ENCODE measurements at regions not wholly inside any gene's neighbourhood (a gene's known extent, or its start where the extent isn't known, plus 50 kb on each side); places are given as distances from the start of the nearest gene placed in this dataset.

DNA sequence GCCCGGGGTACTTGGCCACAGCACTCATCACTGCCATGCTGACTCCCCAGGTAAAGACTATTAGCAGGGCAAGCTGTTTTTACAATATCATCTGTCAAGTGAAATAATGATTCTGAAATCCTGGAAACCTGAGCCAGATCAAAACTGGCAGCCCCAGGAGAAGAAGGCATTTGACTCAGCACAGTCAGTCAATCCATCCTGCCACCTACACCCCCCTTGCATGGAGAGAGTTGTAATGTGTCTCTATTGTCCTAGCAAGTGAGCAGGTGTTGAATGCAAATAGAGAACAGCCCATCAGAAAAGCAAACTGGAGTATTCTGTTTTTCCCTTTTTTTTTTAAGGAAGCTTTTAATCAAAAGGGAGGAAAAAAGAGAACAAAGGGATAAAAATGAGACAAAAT lies 291.2 kb downstream of the BRINP1 start:
- Histone ChIP-seq H2AFZ (ENCODE audit: low read depth, low read length) (no peak overlapping the region), H3K4me1 (ENCODE audit: insufficient read depth, low read length) (no peaks in the 10 kb centered on the region), H3K36me3 (ENCODE audit: insufficient read depth, low read length) (no peaks in the 10 kb centered on the region), H4K20me1 (ENCODE audit: insufficient read depth, low read length) (no peaks in the 10 kb centered on the region), H3K9me3 (ENCODE audit: insufficient read depth, low read depth, low read length) (no peaks in the 10 kb centered on the region), H3K27me3 (ENCODE audit: insufficient read depth, low read length) (no peaks in the 10 kb centered on the region), H3K9ac (ENCODE audit: low read length) (no peak overlapping the region), H3K79me2 (ENCODE audit: insufficient read depth, low read length) (no peaks in the 10 kb centered on the region), H3K27ac (ENCODE audit: low read depth, low read length) (no peak overlapping the region), H3K4me2 (ENCODE audit: low read length) (no peak overlapping the region), H3K4me3 (ENCODE audit: insufficient read depth, low read depth, low read length) (no peak overlapping the region)
- FAIRE-seq: no peak
- TF ChIP-seq, protein P1, sequence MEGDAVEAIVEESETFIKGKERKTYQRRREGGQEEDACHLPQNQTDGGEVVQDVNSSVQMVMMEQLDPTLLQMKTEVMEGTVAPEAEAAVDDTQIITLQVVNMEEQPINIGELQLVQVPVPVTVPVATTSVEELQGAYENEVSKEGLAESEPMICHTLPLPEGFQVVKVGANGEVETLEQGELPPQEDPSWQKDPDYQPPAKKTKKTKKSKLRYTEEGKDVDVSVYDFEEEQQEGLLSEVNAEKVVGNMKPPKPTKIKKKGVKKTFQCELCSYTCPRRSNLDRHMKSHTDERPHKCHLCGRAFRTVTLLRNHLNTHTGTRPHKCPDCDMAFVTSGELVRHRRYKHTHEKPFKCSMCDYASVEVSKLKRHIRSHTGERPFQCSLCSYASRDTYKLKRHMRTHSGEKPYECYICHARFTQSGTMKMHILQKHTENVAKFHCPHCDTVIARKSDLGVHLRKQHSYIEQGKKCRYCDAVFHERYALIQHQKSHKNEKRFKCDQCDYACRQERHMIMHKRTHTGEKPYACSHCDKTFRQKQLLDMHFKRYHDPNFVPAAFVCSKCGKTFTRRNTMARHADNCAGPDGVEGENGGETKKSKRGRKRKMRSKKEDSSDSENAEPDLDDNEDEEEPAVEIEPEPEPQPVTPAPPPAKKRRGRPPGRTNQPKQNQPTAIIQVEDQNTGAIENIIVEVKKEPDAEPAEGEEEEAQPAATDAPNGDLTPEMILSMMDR (IDR thresholded peaks at IDR 0.05; ENCODE audit: insufficient read depth, low read depth, low read length): no peak
- TF ChIP-seq EZH2 (IDR thresholded peaks at IDR 0.05; ENCODE audit: insufficient read depth, low read length): no peak
- Mint-ChIP-seq H3K36me3 (ENCODE audit: low read depth, unreplicated experiment) (no peaks in the 10 kb centered on the region), H3K4me1 (ENCODE audit: low read depth, unreplicated experiment) (no peaks in the 10 kb centered on the region), H3K4me3 (ENCODE audit: unreplicated experiment) (no peak overlapping the region), H3K9me3 (ENCODE audit: unreplicated experiment) (no peaks in the 10 kb centered on the region), H3K27me3 (ENCODE audit: low read depth, unreplicated experiment) (peaks cover 9% of the 10 kb centered on the region), H3K27ac (ENCODE audit: unreplicated experiment) (no peak overlapping the region)
- DNase-seq (ENCODE audit: low read depth): no peak

- H4K20me1 ChIP-seq (ENCODE audit: insufficient read depth, low read length): no peaks in the 10 kb centered on the region
- DNase-seq (ENCODE audit: low read depth) (no peak), FAIRE-seq (no peak)
- H3K79me2 ChIP-seq (ENCODE audit: insufficient read depth, low read length): no peaks in the 10 kb centered on the region
- no peak overlapping the region for H3K4me3 Mint-ChIP-seq (ENCODE audit: unreplicated experiment)
- no peak overlapping the region for H3K9ac ChIP-seq (ENCODE audit: low read length)
- H3K4me1 Mint-ChIP-seq (ENCODE audit: low read depth, unreplicated experiment): no peaks in the 10 kb centered on the region
- peaks cover 4% of the 10 kb centered on the region for H3K9me3 ChIP-seq (ENCODE audit: insufficient read depth, low read depth, low read length)
- TF ChIP-seq, protein P1 (IDR thresholded peaks at IDR 0.05; ENCODE audit: insufficient read depth, low read depth, low read length): no peak
- TF ChIP-seq EZH2 (IDR thresholded peaks at IDR 0.05; ENCODE audit: insufficient read depth, low read length): no peak
- H3K4me2 ChIP-seq (ENCODE audit: low read length): no peak overlapping the region
- H3K27me3 Mint-ChIP-seq (ENCODE audit: low read depth, unreplicated experiment): peaks cover 3% of the 10 kb centered on the region
- no peaks in the 10 kb centered on the region for H3K27me3 ChIP-seq (ENCODE audit: insufficient read depth, low read length)
- H3K9me3 Mint-ChIP-seq (ENCODE audit: unreplicated experiment): no peaks in the 10 kb centered on the region
- H3K4me1 ChIP-seq (ENCODE audit: insufficient read depth, low read length): no peaks in the 10 kb centered on the region
- no peaks in the 10 kb centered on the region for H3K36me3 Mint-ChIP-seq (ENCODE audit: low read depth, unreplicated experiment)
- no peaks in the 10 kb centered on the region for H3K36me3 ChIP-seq (ENCODE audit: insufficient read depth, low read length)
- no peak overlapping the region for H2AFZ ChIP-seq (ENCODE audit: low read depth, low read length)
- no peak overlapping the region for H3K4me3 ChIP-seq (ENCODE audit: insufficient read depth, low read depth, low read length)
- no peak overlapping the region for H3K27ac ChIP-seq (ENCODE audit: low read depth, low read length)
- no peak overlapping the region for H3K27ac Mint-ChIP-seq (ENCODE audit: unreplicated experiment)
Observed at GRCh38 chr9:119083673-119084072, 285.6 kb downstream of the BRINP1 start.

DNA sequence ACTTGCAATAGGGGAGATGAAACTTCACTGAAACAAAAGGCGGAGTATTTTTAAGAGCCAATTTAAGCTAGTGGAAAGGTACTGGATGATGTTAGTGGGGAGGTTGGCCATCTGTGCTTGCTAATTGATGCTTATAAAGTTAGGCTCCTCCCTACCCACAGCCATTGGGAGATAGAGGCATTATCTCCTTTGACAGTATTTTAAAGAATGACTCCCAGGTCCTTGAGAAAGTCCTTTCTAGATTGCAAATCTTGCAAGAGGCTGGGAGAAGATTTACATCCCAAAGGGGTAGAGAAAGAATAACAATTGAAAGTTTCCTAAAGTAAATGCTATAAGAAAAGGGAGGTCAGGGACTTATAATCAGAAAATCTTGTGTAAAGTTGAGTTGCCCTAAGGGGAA lies 282.6 kb downstream of the BRINP1 start:
- no peaks in the 10 kb centered on the region for H3K27me3 ChIP-seq (ENCODE audit: insufficient read depth, low read length)
- no peak overlapping the region for H3K27ac ChIP-seq (ENCODE audit: low read depth, low read length)
- H3K79me2 ChIP-seq (ENCODE audit: insufficient read depth, low read length): no peaks in the 10 kb centered on the region
- no peak overlapping the region for H3K4me2 ChIP-seq (ENCODE audit: low read length)
- FAIRE-seq: no peak
- H3K4me1 Mint-ChIP-seq (ENCODE audit: low read depth, unreplicated experiment): no peaks in the 10 kb centered on the region
- H2AFZ ChIP-seq (ENCODE audit: low read depth, low read length): no peak overlapping the region
- TF ChIP-seq, protein P1 (IDR thresholded peaks at IDR 0.05; ENCODE audit: insufficient read depth, low read depth, low read length): no peak
- no peak for TF ChIP-seq EZH2 (IDR thresholded peaks at IDR 0.05; ENCODE audit: insufficient read depth, low read length)
- no peaks in the 10 kb centered on the region for H3K36me3 Mint-ChIP-seq (ENCODE audit: low read depth, unreplicated experiment)
- peaks cover 4% of the 10 kb centered on the region for H3K9me3 ChIP-seq (ENCODE audit: insufficient read depth, low read depth, low read length)
- no peak overlapping the region for H3K27ac Mint-ChIP-seq (ENCODE audit: unreplicated experiment)
- DNase-seq (ENCODE audit: low read depth): no peak
- H3K36me3 ChIP-seq (ENCODE audit: insufficient read depth, low read length): no peaks in the 10 kb centered on the region
- H3K4me3 ChIP-seq (ENCODE audit: insufficient read depth, low read depth, low read length): no peak overlapping the region
- peaks cover 3% of the 10 kb centered on the region for H3K27me3 Mint-ChIP-seq (ENCODE audit: low read depth, unreplicated experiment)
- H3K9me3 Mint-ChIP-seq (ENCODE audit: unreplicated experiment): no peaks in the 10 kb centered on the region
- H3K4me3 Mint-ChIP-seq (ENCODE audit: unreplicated experiment): no peak overlapping the region
- no peaks in the 10 kb centered on the region for H3K4me1 ChIP-seq (ENCODE audit: insufficient read depth, low read length)
- no peak overlapping the region for H3K9ac ChIP-seq (ENCODE audit: low read length)
- no peaks in the 10 kb centered on the region for H4K20me1 ChIP-seq (ENCODE audit: insufficient read depth, low read length)

Data from astrocyte (in vitro differentiated cells and primary cell).